ENCODE measurements at regions not wholly inside any gene's neighbourhood (a gene's known extent, or its start where the extent isn't known, plus 50 kb on each side); places are given as distances from the start of the nearest gene placed in this dataset.

DNA sequence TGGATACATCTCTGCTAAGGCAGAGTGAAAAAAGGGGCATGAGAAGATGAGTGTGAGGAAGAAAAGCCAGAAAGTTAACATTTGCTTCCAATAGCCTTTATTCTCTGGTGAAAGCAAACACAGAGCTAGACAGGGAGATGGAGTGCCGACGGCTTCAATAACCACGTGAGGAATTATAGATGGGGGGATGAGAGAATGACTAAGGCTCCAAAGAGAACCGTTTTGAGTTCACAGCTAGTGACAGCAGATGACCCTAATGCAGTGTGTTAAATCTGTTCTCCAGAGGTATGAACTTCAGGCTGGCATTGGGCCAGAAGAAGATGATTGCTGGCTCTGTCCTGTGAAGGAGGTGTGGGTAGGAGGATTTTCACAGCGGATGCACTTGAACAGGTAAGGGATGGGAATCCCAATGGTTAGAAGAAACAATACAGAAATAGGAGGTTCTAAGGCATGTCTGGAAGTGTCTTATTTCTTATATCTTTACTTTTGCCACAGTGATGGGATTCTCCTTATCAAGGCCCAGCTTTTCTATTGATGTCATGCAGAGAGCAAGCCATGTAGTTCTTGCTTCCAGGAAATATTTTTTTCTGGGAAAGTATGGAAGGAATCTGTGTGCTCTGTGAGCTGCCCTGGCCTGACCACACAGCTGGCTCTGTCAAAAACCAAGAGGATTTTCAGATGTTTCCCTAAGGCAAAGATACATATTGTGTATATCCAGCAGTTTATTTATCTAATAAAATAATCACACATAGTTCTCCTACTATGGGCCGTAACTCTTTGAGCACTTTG, 573.8 kb downstream of the LTN1 start:
- TF ChIP-seq, protein P1, sequence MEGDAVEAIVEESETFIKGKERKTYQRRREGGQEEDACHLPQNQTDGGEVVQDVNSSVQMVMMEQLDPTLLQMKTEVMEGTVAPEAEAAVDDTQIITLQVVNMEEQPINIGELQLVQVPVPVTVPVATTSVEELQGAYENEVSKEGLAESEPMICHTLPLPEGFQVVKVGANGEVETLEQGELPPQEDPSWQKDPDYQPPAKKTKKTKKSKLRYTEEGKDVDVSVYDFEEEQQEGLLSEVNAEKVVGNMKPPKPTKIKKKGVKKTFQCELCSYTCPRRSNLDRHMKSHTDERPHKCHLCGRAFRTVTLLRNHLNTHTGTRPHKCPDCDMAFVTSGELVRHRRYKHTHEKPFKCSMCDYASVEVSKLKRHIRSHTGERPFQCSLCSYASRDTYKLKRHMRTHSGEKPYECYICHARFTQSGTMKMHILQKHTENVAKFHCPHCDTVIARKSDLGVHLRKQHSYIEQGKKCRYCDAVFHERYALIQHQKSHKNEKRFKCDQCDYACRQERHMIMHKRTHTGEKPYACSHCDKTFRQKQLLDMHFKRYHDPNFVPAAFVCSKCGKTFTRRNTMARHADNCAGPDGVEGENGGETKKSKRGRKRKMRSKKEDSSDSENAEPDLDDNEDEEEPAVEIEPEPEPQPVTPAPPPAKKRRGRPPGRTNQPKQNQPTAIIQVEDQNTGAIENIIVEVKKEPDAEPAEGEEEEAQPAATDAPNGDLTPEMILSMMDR (conservative IDR thresholded peaks at IDR 0.05; ENCODE audit: low read depth, low read length) = no peak
- TF ChIP-seq EZH2 (IDR thresholded peaks at IDR 0.05; ENCODE audit: borderline replicate concordance, low read depth, low read length, poor library complexity, severe bottlenecking) = no peak

Data from A673 (cell line).